HCT116 (cell line): ENCODE measurements at regions not wholly inside any gene's neighbourhood (a gene's known extent, or its start where the extent isn't known, plus 50 kb on each side); places are given as distances from the start of the nearest gene placed in this dataset.

Experiments used
- ATAC-seq: fragments of 200-7000 bp; cut with Tn5 transposase; 2 replicates; pipeline ENCODE4 v1.9.1; 2020; ENCODE audit warnings: mild to moderate bottlenecking, moderate library complexity
- BruUV-seq: library from RNA; stranded (reverse); fragments of 400-500 nt; replicated peaks from 2 replicates; lab custom pipeline; 2021; lab: Mats Ljungman, UMichigan
- CTCF ChIA-PET: fragments of 300-600 bp; sonication (Branson Sonifier 250); formaldehyde crosslinking; loops from one replicate; lab custom pipeline; 2021; ENCODE audit warnings: antibody characterized with exemption; lab: Charles Lee
- POLR2A ChIA-PET: fragments of 300-600, 350-600 bp; sonication (Branson Sonifier 250); formaldehyde crosslinking; loops from one replicate; lab custom pipeline; 2021; ENCODE audit warnings: antibody characterized with exemption; lab: Charles Lee
- RAD21 ChIA-PET, 2 experiments: fragments of 300-600 bp; sonication (Branson Sonifier 250); formaldehyde crosslinking; loops; one replicate each; lab custom pipeline; 2023; ENCODE audit warnings: low total read pairs in 2 of 2; ENCODE audit not compliant: uncharacterized antibody in 2 of 2, unreplicated experiment in 2 of 2, low non-redundant PET in 1 of 2; lab: Charles Lee
- DNase-seq: peaks from one replicate; pipeline ENCODE4 v3.0.0-alpha.2; 2010; ENCODE audit warnings: low read depth, low spot score
- H2AFZ ChIP-seq: fragments of 200-600 bp; shearing (Covaris generic), sonication (generic); 2 replicates; pipeline ENCODE4 v1.6.1; 2017; ENCODE audit warnings: low read depth, mixed run types, mixed read lengths, antibody characterized with exemption, low read length; ENCODE audit not compliant: poor library complexity, severe bottlenecking
- H3K27ac ChIP-seq: 2 replicates; pipeline ENCODE4 v1.5.1; 2012; ENCODE audit warnings: low read depth, low read length
- H3K27me3 ChIP-seq: fragments of 200-600 bp; sonication (generic); 2 replicates; pipeline ENCODE4 v1.6.1; 2016; ENCODE audit warnings: mixed run types, low read length, mixed read lengths; ENCODE audit not compliant: insufficient read depth
- H3K36me3 ChIP-seq, 2 experiments: fragments of 200-500 bp in 1 of 2; fragments of 200-600 bp in 1 of 2; sonication (Bioruptor generic) in 1 of 2; sonication (generic) in 1 of 2; 2 replicates each; pipeline versions ENCODE4 v1.5.1 to v1.6.1; 2014 to 2016; ENCODE audit warnings: low read length in 2 of 2, inconsistent platforms in 1 of 2, mixed read lengths in 1 of 2, mixed run types in 1 of 2; ENCODE audit not compliant: insufficient read depth in 2 of 2, control insufficient read depth in 1 of 2
- H3K4me1 ChIP-seq, 2 experiments: fragments of 200-600 bp in 1 of 2; sonication (generic) in 1 of 2; 2 replicates each; pipeline versions ENCODE4 v1.5.1 to v1.6.1; 2012 to 2017; ENCODE audit warnings: low read length in 2 of 2, inconsistent platforms in 1 of 2, mild to moderate bottlenecking in 1 of 2, mixed read lengths in 1 of 2, mixed run types in 1 of 2, moderate library complexity in 1 of 2; ENCODE audit not compliant: insufficient read depth in 2 of 2, control insufficient read depth in 1 of 2
- H3K4me2 ChIP-seq: fragments of 200-600 bp; sonication (generic); 2 replicates; pipeline ENCODE4 v1.6.1; 2017; ENCODE audit warnings: mixed run types, low read length, mixed read lengths
- H3K4me3 ChIP-seq, 2 experiments: fragments of 200-600 bp in 1 of 2; sonication (generic) in 1 of 2; replicated peaks in 1 of 2; 2 replicates each; pipeline ENCODE4 v1.5.1; 2011 to 2016; ENCODE audit warnings: low read length in 2 of 2, control low read depth in 1 of 2, low read depth in 1 of 2, mild to moderate bottlenecking in 1 of 2, mixed read lengths in 1 of 2, mixed run types in 1 of 2
- H3K79me2 ChIP-seq: fragments of 200-600 bp; sonication (generic); 2 replicates; pipeline ENCODE4 v1.6.1; 2017; ENCODE audit warnings: mild to moderate bottlenecking, mixed run types, low read length, moderate library complexity, mixed read lengths; ENCODE audit not compliant: insufficient read depth
- H3K9ac ChIP-seq: fragments of 200-600 bp; sonication (generic); 2 replicates; pipeline ENCODE4 v1.6.1; 2016; ENCODE audit warnings: low read length, mixed read lengths
- H3K9me2 ChIP-seq: fragments of 200-600 bp; sonication (generic), shearing (Covaris generic); 2 replicates; pipeline ENCODE4 v1.6.1; 2017; ENCODE audit warnings: mixed run types, mild to moderate bottlenecking, moderate library complexity; ENCODE audit not compliant: insufficient read depth
- H3K9me3 ChIP-seq, 2 experiments: fragments of 200-500 bp in 1 of 2; fragments of 200-600 bp in 1 of 2; sonication (Bioruptor generic) in 1 of 2; sonication (generic) in 1 of 2; 2 replicates each; pipeline ENCODE4 v1.6.1; 2014 to 2017; ENCODE audit warnings: low read length in 2 of 2, mixed read lengths in 2 of 2, inconsistent platforms in 1 of 2, low read depth in 1 of 2, mild to moderate bottlenecking in 1 of 2, mixed run types in 1 of 2, moderate library complexity in 1 of 2; ENCODE audit not compliant: control insufficient read depth in 1 of 2, insufficient read depth in 1 of 2
- H4K20me1 ChIP-seq: fragments of 200-600 bp; sonication (generic), shearing (Covaris generic); 2 replicates; pipeline ENCODE4 v1.6.1; 2017; ENCODE audit warnings: mixed run types, mild to moderate bottlenecking, moderate library complexity; ENCODE audit not compliant: insufficient read depth
- ATF3 ChIP-seq: IDR thresholded peaks from 2 replicates; pipeline ENCODE4 v1.6.1; 2012
- CBX3 ChIP-seq: IDR thresholded peaks from 2 replicates; pipeline ENCODE4 v1.6.1; 2012; ENCODE audit warnings: low read depth
- EGR1 ChIP-seq: IDR thresholded peaks from 2 replicates; pipeline ENCODE4 v1.6.1; 2012; ENCODE audit warnings: low read depth
- ELF1 ChIP-seq: IDR thresholded peaks from 2 replicates; pipeline ENCODE4 v1.6.1; 2012; ENCODE audit warnings: low read depth, borderline replicate concordance
- EZH2phosphoT487 ChIP-seq: fragments of 200-600 bp; IDR thresholded peaks from 2 replicates; pipeline ENCODE4 v1.6.1; 2018; ENCODE audit warnings: antibody characterized with exemption, borderline replicate concordance
- JUND ChIP-seq: IDR thresholded peaks from 2 replicates; pipeline ENCODE4 v1.6.1; 2012
- POLR2AphosphoS5 ChIP-seq: IDR thresholded peaks from 2 replicates; pipeline ENCODE4 v1.6.1; 2011; ENCODE audit warnings: mild to moderate bottlenecking, low read depth, low read length, moderate library complexity
- RAD21 ChIP-seq: IDR thresholded peaks from 2 replicates; pipeline ENCODE4 v1.6.1; 2012; ENCODE audit warnings: low read depth, mild to moderate bottlenecking
- SIN3A ChIP-seq: IDR thresholded peaks from 2 replicates; pipeline ENCODE4 v1.6.1; 2012; ENCODE audit warnings: low read depth
- SP1 ChIP-seq: IDR thresholded peaks from 2 replicates; pipeline ENCODE4 v1.6.1; 2012; ENCODE audit warnings: low read depth
- SRF ChIP-seq: IDR thresholded peaks from 2 replicates; pipeline ENCODE4 v1.6.1; 2012; ENCODE audit warnings: low read depth
- TCF7L2 ChIP-seq: IDR thresholded peaks from 2 replicates; pipeline ENCODE4 v1.7.0; 2011; ENCODE audit warnings: borderline replicate concordance, inconsistent platforms; ENCODE audit not compliant: insufficient read depth, insufficient read length; ENCODE audit errors: extremely low read depth
- ZBTB33 ChIP-seq: IDR thresholded peaks from 2 replicates; pipeline ENCODE4 v1.6.1; 2011; ENCODE audit warnings: mild to moderate bottlenecking, low read length, moderate library complexity; ENCODE audit not compliant: insufficient replicate concordance; ENCODE audit errors: extremely low read depth
- ZFX ChIP-seq: fragments of 450-650 bp; IDR thresholded peaks from 2 replicates; pipeline ENCODE4 v1.6.1; 2017
- ZNF274 ChIP-seq: fragments of 200-500 bp; sonication (Bioruptor generic); IDR thresholded peaks from 2 replicates; pipeline ENCODE4 v1.6.1; 2014; ENCODE audit warnings: mild to moderate bottlenecking, low read depth, low read length, inconsistent platforms
- intact Hi-C: fragments of 100-400 bp; cut with micrococcal nuclease; formaldehyde crosslinking; loops from 2 replicates; pipeline ENCODE4 v1.10.0; 2022
- TF ChIP-seq, protein P1 (sequence below): IDR thresholded peaks from 2 replicates; pipeline ENCODE4 v1.6.1; 2012
- TF ChIP-seq, protein P2 (sequence below), 3 experiments: fragments of 200-600 bp in 1 of 3; sonication (generic) in 1 of 3; IDR thresholded peaks in 2 of 3; conservative IDR thresholded peaks in 1 of 3; 2 replicates each; pipeline ENCODE4 v1.5.1; 2012 to 2017; ENCODE audit warnings: low read depth in 2 of 3, low read length in 2 of 3, antibody characterized with exemption in 1 of 3, borderline replicate concordance in 1 of 3, control low read depth in 1 of 3, mild to moderate bottlenecking in 1 of 3, mixed read lengths in 1 of 3, mixed run types in 1 of 3, moderate library complexity in 1 of 3; ENCODE audit not compliant: insufficient read depth in 1 of 3
- TF ChIP-seq, protein P3 (sequence below): IDR thresholded peaks from 2 replicates; pipeline ENCODE4 v1.6.1; 2012; ENCODE audit warnings: low read depth

- no peak for DNase-seq
- Histone ChIP-seq H3K9me2 (no peaks in the 10 kb centered on the region), H3K36me3 (no peaks in the 10 kb centered on the region), H2AFZ (no peak overlapping the region), H3K4me3 (no peak overlapping the region), H3K27me3 (no peaks in the 10 kb centered on the region), H4K20me1 (no peaks in the 10 kb centered on the region), H3K27ac (no peak overlapping the region), H3K79me2 (no peaks in the 10 kb centered on the region), H3K9me3 (peaks cover 0 to 4% of the 10 kb centered on the region in 2 experiments; a peak in 2 of 4 replicates), H3K4me1 (no peaks in the 10 kb centered on the region), H3K9ac (no peak overlapping the region), H3K4me2 (no peak overlapping the region)
- RAD21 ChIA-PET: no interaction called here
- BruUV-seq: no TSS peak
- TF ChIP-seq, protein P1, sequence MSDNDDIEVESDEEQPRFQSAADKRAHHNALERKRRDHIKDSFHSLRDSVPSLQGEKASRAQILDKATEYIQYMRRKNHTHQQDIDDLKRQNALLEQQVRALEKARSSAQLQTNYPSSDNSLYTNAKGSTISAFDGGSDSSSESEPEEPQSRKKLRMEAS: no peak
- TF ChIP-seq EZH2phosphoT487 (no peak), ZBTB33 (no peak), ZNF274 (no peak), SP1 (no peak), ATF3 (no peak), ELF1 (no peak), TCF7L2 (no peak), JUND (no peak), CBX3 (no peak), EGR1 (no peak), ZFX (no peak), RAD21 (no peak), SRF (no peak), SIN3A (no peak), POLR2AphosphoS5 (no peak)
- TF ChIP-seq, protein P2, sequence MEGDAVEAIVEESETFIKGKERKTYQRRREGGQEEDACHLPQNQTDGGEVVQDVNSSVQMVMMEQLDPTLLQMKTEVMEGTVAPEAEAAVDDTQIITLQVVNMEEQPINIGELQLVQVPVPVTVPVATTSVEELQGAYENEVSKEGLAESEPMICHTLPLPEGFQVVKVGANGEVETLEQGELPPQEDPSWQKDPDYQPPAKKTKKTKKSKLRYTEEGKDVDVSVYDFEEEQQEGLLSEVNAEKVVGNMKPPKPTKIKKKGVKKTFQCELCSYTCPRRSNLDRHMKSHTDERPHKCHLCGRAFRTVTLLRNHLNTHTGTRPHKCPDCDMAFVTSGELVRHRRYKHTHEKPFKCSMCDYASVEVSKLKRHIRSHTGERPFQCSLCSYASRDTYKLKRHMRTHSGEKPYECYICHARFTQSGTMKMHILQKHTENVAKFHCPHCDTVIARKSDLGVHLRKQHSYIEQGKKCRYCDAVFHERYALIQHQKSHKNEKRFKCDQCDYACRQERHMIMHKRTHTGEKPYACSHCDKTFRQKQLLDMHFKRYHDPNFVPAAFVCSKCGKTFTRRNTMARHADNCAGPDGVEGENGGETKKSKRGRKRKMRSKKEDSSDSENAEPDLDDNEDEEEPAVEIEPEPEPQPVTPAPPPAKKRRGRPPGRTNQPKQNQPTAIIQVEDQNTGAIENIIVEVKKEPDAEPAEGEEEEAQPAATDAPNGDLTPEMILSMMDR (IDR thresholded peaks at IDR 0.05 in 2 of 3, conservative IDR thresholded peaks at IDR 0.05 in 1 of 3; ENCODE audit: borderline replicate concordance in 1 of 3, insufficient read depth in 1 of 3, low read depth in 2 of 3, low read length in 2 of 3): no peak
- TF ChIP-seq, protein P3, sequence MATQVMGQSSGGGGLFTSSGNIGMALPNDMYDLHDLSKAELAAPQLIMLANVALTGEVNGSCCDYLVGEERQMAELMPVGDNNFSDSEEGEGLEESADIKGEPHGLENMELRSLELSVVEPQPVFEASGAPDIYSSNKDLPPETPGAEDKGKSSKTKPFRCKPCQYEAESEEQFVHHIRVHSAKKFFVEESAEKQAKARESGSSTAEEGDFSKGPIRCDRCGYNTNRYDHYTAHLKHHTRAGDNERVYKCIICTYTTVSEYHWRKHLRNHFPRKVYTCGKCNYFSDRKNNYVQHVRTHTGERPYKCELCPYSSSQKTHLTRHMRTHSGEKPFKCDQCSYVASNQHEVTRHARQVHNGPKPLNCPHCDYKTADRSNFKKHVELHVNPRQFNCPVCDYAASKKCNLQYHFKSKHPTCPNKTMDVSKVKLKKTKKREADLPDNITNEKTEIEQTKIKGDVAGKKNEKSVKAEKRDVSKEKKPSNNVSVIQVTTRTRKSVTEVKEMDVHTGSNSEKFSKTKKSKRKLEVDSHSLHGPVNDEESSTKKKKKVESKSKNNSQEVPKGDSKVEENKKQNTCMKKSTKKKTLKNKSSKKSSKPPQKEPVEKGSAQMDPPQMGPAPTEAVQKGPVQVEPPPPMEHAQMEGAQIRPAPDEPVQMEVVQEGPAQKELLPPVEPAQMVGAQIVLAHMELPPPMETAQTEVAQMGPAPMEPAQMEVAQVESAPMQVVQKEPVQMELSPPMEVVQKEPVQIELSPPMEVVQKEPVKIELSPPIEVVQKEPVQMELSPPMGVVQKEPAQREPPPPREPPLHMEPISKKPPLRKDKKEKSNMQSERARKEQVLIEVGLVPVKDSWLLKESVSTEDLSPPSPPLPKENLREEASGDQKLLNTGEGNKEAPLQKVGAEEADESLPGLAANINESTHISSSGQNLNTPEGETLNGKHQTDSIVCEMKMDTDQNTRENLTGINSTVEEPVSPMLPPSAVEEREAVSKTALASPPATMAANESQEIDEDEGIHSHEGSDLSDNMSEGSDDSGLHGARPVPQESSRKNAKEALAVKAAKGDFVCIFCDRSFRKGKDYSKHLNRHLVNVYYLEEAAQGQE: no peak
- CTCF ChIA-PET: no interaction called here
- POLR2A ChIA-PET: no interaction called here
- ATAC-seq: no peak
- intact Hi-C loops: no loop called here
Observed at GRCh38 chr9:102922526-102922925, 72.6 kb upstream of the CYLC2 start.
